Hippocampal formation (tissue), 2 donors: ENCODE measurements at regions not wholly inside any gene's neighbourhood (a gene's known extent, or its start where the extent isn't known, plus 50 kb on each side); places are given as distances from the start of the nearest gene placed in this dataset.
"Not testable (repeated sequence)": the region's sequence is repeated elsewhere in the genome, so short reads cannot be mapped to it uniquely, and the experiment has no call there.

ENCODE experiments used
- DNase-seq, 2 donors: peaks; one replicate each; lab custom pipeline; 2025; lab: John Stamatoyannopoulos, UW

DNA sequence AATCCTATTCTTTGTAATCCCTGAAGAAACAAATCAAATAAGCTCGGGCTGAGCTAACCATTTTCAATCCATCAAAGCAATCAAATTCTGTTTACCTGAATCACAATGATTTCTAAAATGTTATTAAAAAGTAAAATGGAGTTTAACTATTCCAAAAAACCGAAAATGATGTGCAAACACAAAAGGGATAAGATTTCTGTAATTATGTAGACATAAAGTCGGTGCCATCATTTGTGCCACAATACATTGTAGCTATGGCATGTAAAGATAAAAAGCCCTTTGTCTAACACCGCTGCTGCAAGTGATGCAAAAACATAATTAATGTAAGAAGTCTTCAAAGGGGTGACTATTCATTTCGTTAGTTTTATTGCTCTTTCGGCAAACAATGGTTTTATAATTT lies 125.1 kb upstream of the FAM204A start:
- no peak for DNase-seq

DNA sequence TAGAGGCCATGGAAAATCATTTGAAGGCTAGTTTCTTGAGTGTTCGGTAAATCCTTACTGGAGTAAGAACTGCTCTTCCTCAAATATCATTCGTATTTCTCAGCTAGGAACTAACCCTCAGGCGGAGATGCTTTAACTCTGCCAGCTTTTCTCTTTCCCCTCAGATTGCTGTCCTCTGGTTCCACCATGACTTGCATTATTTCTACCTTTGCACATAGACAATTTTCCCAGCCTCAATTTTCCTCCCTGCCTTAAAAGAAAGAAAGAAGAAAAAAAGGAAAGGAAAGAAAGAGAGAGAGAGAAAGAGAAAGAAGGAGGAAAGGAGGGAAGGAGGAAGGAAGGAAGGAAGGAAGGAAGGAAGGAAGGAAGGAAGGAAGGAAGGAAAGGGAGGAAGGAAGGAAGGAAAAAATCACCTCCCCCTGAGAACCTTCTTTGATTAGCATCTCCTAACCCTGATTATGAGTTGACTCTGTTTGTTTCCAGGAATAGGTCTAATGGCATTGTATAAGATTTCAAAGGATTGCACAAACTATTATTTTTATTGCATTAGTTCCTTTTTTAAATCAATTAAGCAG lies 123.3 kb upstream of the FAM204A start:
- no peak for DNase-seq

DNA sequence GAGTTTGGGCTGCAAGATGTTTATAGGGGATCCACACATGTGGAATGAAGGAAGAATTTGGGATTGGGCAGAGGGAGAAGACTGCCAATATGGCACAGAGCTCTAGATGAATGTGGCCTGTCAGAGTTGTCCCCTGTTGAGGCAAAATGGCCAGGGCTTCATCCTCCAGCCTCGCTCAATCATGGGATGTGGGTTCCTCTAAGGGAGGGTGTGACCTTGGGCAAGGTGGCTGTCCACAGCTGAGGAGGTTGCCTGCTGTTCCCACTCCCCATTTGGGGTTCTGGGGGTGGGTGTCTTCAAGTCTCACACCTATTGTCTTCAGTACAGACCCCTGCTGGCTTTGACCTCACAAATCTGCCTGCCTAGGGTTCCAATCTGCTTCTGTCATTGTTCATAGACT lies 121.6 kb upstream of the FAM204A start:
- DNase-seq = no peak

DNA sequence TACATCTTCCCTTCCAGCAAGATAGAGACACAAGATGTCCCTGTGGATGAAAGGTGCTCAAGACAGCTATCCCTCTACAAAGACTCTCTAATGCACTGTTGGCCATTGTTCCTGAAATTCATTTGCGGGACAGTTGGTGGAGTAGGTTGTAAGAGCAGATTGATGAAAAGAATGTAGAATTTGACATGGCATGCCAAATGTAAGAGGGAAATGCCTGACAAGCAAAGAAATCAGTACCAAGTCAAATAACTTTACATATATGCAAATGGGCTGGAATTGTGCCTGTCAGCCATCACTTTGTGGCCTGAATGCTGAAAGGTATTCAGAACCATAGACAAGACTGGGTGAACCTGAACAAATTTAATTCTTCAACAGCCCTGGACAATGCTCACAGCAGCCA lies 120.3 kb upstream of the FAM204A start:
- DNase-seq = no peak

DNA sequence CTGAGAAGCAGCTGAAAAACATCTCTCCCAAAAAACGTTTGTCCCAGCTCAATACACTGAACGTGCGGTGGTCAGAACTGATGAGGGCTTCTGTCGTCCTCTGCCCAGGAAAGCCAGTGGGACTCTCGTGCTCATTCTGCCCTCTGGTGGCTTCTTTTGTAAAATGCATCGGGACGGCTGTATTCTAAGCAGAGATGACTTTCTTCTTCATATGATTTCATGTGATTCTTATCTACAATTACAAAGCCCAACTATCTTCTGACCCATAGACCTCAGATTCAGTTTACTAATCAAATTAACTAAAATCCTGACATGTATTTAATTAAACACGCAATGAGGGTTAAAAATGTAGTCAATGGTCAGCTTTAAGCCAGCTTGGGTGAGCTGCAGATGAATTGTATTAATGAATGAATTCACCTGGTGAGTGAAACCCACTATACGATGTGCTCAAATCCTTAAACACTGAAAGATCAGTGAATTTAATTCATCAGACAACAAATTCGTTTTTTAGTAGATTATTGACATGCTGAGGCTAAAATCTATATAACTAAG lies 117.6 kb upstream of the FAM204A start:
- DNase-seq = peak; percentile 46 to 62

DNA sequence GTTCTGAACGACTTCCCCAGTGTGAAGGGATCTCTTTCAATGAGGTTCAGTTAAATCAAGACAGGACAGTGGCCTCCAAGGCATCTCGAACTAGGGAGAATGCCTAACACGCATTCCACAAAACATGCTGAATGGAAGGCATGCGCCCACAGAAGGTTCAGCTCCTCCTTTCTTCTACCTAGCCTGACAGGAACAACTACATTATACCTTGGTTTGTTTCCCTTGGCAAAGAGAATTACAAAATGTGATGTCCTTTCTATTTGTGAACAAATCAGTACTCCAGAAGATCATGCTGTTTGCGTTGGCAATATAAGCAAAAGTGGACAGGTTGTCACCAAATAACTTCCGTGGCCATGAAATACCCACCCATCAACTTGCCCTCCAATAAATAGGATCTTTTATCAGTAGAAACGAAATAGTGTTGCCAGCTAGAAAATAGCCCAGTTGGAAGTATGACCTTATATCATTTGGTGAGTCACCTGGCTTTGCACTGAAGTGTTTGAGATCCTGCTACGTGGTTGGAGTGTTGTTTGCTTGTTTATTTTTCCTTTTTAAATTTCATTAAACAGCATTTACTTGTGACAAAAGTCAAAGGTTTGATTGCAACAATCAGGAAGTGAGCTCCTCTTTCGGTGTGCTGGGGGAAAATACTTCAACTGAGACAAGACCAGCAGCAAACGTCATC lies 117.0 kb upstream of the FAM204A start:
- no peak for DNase-seq

DNA sequence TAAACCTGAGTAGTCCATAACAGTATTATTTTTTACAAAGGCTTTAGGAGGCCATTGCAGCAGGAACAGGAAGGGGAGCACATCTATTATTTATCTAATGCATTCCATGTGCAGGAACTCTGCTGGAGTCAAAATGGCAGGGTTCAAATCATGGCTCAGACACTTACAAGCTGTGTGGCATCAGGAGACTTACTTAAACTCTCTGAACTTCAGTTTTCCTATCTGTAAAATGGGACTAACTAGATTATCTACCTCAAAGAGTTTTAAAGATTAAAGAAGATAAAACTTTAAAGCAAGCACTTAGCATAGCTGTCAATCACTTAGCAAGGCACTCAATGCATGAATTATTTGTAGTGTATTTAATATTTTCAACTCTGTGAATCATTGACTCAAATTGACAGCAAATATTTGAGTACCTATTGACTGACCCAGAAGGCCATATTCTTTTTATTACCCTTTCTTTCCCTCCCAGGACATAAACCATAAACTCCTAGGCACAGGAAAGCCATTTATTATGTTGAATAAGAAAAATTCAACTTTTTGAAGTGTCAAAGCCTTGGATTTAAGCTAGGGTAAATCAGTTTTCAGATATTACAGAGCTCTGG lies 115.8 kb upstream of the FAM204A start:
- no peak for DNase-seq

DNA sequence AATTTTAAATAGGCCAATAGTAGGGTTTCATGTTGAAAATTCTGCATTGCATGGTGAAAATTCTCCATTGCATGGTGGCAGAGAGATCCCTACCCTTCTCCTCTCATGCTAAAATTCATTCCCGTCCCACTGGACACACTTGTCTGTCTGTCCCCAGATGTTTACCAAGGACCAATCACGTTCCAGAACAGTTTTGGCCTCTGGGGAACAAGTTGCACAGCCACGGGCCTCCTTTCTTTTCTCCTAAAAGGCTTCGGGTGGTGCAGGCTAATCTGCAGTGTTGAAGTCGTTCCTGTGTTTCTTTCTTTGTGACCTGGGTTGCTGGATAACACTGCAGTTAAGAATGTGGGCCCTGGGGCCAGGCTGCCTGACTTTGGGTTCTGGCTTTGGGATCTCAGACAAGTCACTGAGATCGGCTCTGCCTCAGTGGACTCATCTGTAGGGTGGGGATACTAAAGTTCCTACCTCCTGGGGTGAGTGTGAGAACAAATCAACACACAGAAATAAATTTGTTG lies 113.1 kb upstream of the FAM204A start:
- no peak for DNase-seq

DNA sequence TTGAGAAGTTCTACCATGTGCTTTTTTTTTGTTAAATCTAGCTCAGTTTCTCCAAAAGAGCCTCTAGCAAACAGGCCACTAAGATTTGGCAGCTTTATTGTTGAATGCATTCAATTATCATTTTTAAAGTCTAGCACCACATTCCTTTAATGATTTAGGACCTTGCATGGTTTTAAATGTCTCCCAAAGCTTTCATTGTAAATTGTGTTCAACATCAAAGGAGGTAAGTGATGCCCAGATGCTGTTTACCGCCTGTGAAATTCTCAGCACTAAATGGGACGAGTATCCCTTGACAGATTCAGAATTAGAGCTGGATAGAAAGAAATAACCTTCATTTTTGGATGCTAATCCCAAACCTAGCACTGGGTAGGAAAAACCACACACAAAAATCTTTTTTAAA lies 112.1 kb upstream of the FAM204A start:
- DNase-seq = no peak

DNA sequence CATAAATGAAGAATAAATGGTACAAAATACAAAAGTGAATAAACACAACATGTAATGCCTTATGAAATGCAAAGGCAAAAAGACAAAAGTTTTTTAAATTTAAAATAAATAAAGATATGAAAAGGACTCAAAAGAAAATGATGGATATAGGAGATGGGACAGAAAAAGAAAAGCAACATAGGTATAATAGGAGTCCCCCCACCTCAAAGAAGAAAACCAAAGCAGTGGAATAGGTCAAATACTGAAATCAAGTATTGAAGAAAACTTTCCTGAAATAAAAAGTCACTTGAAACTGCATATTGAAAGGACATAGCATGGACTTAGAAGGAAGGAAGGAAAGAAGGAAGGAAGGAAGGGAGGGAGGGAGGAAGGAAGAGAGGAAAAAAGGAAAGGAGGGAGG lies 110.0 kb upstream of the FAM204A start:
- no peak for DNase-seq

DNA sequence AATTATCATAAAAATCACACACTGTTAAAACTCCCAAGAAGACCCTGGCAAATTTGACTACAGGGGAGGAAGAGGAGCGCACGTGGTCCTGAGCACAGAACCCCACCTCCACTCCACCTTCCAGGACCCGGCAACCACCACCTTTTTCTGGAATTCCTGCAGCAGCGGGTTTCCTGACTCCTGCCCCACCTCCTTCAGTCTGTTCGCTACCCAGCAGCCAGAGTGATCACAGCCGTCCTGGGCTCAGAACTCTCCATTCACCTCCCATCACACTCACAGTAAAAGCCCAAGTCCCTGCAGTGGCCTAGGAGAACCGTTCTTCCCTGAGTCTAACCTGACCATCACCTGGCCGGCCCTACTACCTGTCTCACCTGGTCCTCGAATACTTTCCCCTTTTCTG lies 107.4 kb upstream of the FAM204A start:
- DNase-seq = no peak

DNA sequence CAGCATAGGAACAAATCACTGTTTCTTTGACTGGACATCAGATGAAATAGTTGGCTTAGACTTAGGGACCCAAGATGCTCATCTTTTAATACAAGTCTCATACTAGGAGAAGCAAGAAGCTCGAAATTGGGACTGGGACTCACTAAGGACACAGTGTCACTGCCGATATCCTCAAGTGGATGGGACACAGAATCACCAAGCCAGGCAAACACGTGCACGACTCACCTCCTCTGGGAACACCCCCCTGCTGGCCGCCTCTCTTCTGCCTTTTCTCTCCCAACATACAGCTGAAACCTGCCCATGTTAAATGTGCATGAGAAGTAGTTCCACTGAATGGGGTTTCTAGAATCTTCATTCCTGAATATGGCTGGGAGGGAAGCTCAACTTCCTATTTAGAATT lies 106.6 kb upstream of the FAM204A start:
- DNase-seq = no peak

DNA sequence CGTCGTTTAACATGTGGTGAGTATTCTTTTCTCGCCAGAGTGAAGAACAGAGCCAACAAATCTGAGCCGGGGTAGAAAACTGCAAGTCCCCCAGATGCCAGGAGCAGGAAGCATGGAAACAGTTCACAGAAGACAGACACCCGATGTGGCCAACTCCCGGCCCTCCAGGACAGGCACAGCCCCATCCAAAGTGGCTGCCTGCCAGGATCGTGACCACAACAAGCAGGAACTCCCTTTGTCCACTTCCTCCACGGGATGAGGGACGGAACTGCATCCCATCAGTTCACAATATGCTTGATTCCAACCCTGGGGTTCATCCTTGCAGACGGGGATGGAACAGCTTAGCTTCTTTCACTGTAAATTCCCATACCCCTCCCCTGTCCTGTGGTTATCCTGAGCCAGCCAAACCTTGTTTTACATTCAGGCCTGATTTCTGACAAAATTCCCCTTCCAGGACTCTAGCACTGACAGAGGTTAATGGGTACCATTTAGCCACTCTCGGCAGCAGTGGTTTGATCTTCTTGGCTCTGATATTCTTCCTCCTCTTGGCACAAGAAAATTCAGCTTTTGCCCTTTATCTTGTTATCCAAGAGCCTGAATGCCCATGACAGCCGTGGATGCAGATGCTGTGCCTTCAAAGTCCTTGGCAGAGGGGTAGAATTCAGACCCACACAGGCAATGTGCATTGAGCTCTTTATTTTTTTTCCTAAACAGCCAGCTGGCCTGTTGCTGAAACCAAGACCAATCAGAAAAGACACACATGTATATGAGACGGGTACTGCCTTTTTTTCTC lies 105.5 kb upstream of the FAM204A start:
- DNase-seq = no peak

DNA sequence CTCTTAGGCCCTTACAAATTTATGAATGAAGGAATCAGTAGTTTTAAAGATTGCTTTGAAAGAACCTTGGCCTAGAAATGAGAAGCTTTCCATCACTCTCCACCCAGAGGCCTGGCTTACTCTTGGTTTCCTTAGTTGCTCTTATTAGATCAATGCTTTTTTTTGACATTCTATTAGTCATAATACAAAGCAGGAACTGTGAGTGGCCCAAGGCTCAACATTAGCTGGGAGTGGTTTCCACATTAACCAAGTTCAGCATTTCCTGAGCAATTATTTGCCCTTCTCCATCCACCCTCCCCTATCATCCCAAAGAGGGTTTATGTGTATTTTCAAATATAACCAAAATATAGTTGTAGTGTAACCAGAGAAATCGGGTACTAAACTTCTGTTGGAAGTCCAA lies 103.4 kb upstream of the FAM204A start:
- DNase-seq = no peak

DNA sequence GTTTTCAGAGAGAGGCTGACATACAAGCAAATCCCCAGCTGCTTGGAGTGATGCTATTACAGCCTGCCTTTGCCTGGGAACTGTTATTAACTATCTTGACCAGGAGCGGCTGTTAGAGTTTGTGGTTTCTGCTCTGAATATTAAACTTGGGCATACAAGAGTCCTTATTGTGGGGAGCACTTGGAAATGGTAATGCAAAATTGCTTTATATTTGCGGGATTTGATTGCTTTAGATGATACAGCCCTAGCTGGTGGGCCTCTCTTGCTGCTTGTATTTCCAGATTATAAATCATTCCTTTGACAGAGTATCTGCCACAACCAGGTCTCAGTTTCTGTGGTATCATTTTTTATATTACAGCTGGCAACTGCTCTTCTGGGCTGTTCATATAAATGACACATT lies 101.9 kb upstream of the FAM204A start:
- no peak for DNase-seq

DNA sequence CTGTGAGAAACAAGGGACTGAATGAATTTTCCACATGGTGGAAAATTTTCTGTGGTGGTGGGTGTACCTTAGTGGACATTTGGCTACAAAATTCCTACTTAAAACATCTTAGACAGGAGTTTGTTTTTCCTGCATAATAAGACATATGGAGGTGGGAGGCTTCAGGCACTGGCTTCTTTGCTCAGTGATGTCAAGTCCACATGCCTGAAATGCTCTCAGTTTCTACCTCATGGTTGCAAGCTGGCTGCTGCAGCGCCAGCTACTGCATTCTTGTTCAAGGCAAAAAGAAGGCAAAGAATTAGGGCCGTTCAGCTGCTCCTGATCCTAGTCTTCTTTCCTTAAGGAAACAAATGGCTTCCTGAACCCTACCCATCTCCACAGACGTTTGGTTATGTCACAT lies 99.9 kb upstream of the FAM204A start:
- no peak for DNase-seq

DNA sequence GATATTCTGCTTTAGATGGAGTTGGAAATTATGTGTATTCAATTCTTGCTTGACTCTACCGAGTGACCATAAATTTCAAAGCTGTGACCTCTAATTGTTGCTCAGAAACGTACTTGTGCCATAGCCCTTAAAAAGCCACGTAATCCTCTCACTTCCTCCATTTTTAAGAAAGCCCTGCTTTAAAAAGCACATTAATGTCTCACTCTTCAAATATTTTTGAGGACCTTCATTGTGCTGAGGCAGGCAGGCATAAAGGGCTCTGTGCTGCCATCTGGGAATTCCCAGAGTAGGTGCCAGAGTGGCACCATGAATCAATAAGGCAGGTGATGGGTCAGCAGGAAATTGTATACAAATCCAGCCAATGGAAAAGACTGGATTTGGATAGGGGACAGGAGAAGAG lies 97.7 kb upstream of the FAM204A start:
- DNase-seq = no peak

DNA sequence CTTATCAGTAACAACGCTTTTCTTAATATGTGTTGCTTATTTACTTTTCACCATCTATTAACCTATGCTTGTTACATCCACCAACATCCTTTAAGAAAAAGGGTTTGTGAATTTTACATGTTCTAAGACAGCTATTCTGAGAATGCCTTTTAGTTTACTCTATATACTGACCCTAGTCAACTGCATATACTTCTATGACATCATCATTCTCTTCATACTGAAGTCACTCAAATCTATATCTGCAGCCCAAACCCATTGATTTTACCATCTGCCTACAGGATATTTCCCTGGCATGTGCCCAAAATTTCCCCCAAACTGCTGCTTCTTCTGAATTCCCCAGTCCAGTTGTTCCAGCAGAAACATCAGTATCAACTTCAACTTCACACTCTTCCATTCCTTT lies 94.6 kb upstream of the FAM204A start:
- no peak for DNase-seq

DNA sequence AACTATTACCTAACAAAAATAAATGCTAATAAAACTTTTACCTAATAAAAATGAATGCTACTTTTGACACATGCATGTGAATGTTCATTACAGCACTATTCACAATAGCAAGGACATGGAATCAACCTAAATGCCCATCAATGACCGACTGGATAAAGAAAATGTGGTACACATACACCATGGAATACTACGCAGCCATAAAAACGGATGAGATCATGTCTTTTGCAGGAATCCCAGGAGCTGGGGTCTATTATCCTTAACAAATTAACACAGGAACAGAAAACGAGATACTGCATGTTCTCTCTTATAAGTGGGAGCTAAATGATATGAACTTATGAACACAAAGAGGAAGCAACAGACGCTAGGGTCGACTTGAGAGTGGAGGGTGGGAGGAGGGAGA lies 88.1 kb upstream of the FAM204A start:
- no peak for DNase-seq

DNA sequence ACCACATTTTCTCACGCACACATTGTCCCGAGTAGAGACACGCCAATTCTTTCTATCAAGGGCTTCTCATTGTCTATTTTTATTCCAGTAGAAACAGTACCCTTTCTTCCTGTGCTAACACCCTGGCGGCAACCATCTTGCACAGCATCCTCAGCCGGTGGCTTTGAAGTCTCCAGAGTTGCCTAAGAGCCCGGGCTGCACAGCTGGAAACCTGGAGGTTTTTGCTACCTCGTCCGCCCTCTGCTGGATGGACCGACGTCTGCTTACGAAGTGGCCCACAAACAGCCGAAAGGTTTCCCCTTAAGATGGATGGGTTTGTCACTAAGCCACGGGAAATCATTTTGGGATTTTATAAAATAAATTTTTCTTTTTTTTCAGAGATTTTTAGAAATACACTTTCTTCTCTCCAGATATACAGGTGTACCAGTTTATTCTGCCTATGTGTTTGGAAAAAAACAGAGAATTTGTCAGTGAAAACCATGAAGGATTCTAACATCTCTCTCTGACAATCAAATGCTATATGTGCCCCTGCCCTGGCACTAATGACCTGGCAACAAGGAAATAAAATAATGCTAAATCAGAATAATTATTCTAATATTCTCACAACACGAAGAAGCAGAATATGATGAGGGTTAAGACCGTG lies 81.8 kb upstream of the FAM204A start:
- DNase-seq = peak; percentile 32 to 45

DNA sequence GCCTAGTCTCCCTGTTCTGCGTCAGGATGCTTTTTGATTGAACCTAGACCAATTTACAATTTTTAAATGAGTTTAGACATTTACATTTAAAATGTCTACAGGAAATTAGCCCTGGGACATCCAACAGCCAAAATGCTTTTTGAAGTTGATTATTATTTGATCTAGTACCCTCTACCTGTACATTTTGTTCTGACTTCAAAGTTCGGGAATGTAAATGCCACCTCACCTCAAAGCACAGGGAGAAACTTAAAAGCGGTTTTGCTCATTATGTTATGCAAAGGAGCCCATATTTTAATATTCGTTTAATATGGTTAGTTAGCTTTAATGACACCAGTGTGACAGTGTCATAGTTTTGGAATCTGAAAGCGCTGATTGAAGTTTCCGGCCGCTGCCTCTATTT lies 80.1 kb upstream of the FAM204A start:
- DNase-seq = no peak

DNA sequence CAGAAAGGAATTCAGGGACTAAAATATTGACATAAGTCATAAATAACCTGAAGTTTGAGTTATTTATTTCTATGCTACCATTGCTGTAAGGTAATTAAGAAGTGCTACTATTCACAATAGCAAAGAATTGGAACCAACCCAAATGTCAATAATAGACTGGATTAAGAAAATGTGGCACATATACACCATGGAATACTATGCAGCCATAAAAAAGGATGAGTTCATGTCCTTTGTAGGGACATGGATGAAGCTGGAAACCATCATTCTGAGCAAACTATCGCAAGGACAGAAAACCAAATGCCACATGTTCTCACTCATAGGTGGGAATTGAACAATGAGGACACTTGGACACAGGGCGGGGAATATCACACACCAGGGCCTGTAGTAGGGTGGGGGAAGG lies 77.9 kb upstream of the FAM204A start:
- not testable (repeated sequence) for DNase-seq
